GM12878 (cell line): ENCODE measurements at regions not wholly inside any gene's neighbourhood (a gene's known extent, or its start where the extent isn't known, plus 50 kb on each side); places are given as distances from the start of the nearest gene placed in this dataset.

Source experiments
- ATAC-seq: fragments of 200-7000 bp; cut with Tn5 transposase; 3 replicates; pipeline ENCODE4 v1.9.1; 2020; ENCODE audit warnings: mild to moderate bottlenecking, moderate library complexity
- BruUV-seq: library from RNA; stranded (reverse); fragments of 400-500 nt; replicated peaks from 2 replicates; lab custom pipeline; 2021; lab: Mats Ljungman, UMichigan
- CTCF ChIA-PET: fragments of 300-600 bp; sonication (Branson Sonifier 250); formaldehyde crosslinking; extraction: SDS; loops from one replicate; lab custom pipeline; 2021; ENCODE audit warnings: inconsistent platforms; lab: Yijun Ruan, JAX
- POLR2A ChIA-PET: fragments of 350-600 bp; formaldehyde crosslinking; extraction: SDS; loops from one replicate; lab custom pipeline; 2021; ENCODE audit warnings: inconsistent platforms; lab: Charles Lee
- RAD21 ChIA-PET: fragments of 300-600 bp; sonication (Branson Sonifier 250); formaldehyde crosslinking; loops from one replicate; lab custom pipeline; 2023; ENCODE audit warnings: antibody characterized with exemption; ENCODE audit not compliant: unreplicated experiment; lab: Charles Lee
- SMC1A ChIA-PET: fragments of 300-600 bp; sonication (Branson Sonifier 250); formaldehyde crosslinking; loops from one replicate; lab custom pipeline; 2023; ENCODE audit not compliant: unreplicated experiment, uncharacterized antibody; lab: Charles Lee
- DNase-seq: peaks from one replicate; pipeline ENCODE4 v3.0.0-alpha.2; 2011; ENCODE audit warnings: low read depth, low spot score
- FAIRE-seq: peaks from 3 replicates; lab custom pipeline; 2011; peaks lifted over from hg19 to GRCh38; lab: Jason Lieb, UNC
- H2AFZ ChIP-seq: 2 replicates; pipeline ENCODE4 v1.6.0; 2011; ENCODE audit warnings: low read depth, low read length, control low read depth; ENCODE audit not compliant: control insufficient read depth
- H3K27ac ChIP-seq: 2 replicates; pipeline ENCODE4 v1.5.1; 2011; ENCODE audit warnings: control low read depth; ENCODE audit not compliant: control insufficient read depth, insufficient read depth
- H3K27me3 ChIP-seq, 2 experiments: replicated peaks in 1 of 2; 2 replicates each; pipeline versions ENCODE4 v1.6.0 to v1.6.1; 2011; ENCODE audit warnings: low read length in 1 of 2; ENCODE audit not compliant: control insufficient read depth in 2 of 2, insufficient read depth in 2 of 2
- H3K36me3 ChIP-seq, 2 experiments: 2 replicates each; pipeline ENCODE4 v1.5.1; 2011; ENCODE audit warnings: low read length in 1 of 2; ENCODE audit not compliant: control insufficient read depth in 2 of 2, insufficient read depth in 2 of 2
- H3K4me1 ChIP-seq: 2 replicates; pipeline ENCODE4 v1.6.1; 2011; ENCODE audit warnings: mild to moderate bottlenecking, low read length, moderate library complexity, mixed read lengths; ENCODE audit not compliant: control insufficient read depth, insufficient read depth
- H3K4me2 ChIP-seq: 2 replicates; pipeline ENCODE4 v1.6.0; 2011; ENCODE audit warnings: control low read depth; ENCODE audit not compliant: control insufficient read depth, insufficient read depth
- H3K4me3 ChIP-seq: fragments of 200-600 bp; sonication (generic); 2 replicates; pipeline ENCODE4 v1.5.1; 2016
- H3K79me2 ChIP-seq: 2 replicates; pipeline ENCODE4 v1.6.0; 2011; ENCODE audit warnings: low read length; ENCODE audit not compliant: control insufficient read depth, insufficient read depth
- H3K9ac ChIP-seq: 2 replicates; pipeline ENCODE4 v1.8.0; 2011; ENCODE audit warnings: low read length, control low read depth, mixed read lengths; ENCODE audit not compliant: control insufficient read depth, insufficient read depth
- H3K9me3 ChIP-seq: replicated peaks from 3 replicates; pipeline ENCODE4 v1.5.1; 2011; ENCODE audit warnings: mild to moderate bottlenecking, low read length; ENCODE audit not compliant: control insufficient read depth, insufficient read depth
- H4K20me1 ChIP-seq: 2 replicates; pipeline ENCODE4 v1.6.0; 2011; ENCODE audit not compliant: control insufficient read depth, insufficient read depth
- ATF7 ChIP-seq: fragments of 450-650 bp; IDR thresholded peaks from 2 replicates; pipeline ENCODE4 v1.6.1; 2016; ENCODE audit warnings: low read depth, mild to moderate bottlenecking
- CBX3 ChIP-seq: fragments of 200-600 bp; sonication (generic); IDR thresholded peaks from 2 replicates; pipeline ENCODE4 v1.6.1; 2016; ENCODE audit warnings: low read depth, borderline replicate concordance
- FOXK2 ChIP-seq: fragments of 450-650 bp; IDR thresholded peaks from 2 replicates; pipeline ENCODE4 v1.6.1; 2017; ENCODE audit warnings: mild to moderate bottlenecking, moderate library complexity
- POU2F2 ChIP-seq: IDR thresholded peaks from 3 replicates; pipeline ENCODE4 v1.6.1; 2011; ENCODE audit warnings: low read depth, mild to moderate bottlenecking, low read length, borderline replicate concordance
- RBBP5 ChIP-seq: fragments of 200-600 bp; sonication (generic); conservative IDR thresholded peaks from 2 replicates; pipeline ENCODE4 v1.6.1; 2016
- TBL1XR1 ChIP-seq: IDR thresholded peaks from 2 replicates; pipeline ENCODE4 v1.6.1; 2012; ENCODE audit warnings: low read depth, low read length, improper control_type of control experiment
- ZNF24 ChIP-seq: fragments of 450-650 bp; IDR thresholded peaks from 2 replicates; pipeline ENCODE4 v1.6.1; 2017; ENCODE audit warnings: antibody characterized with exemption, mild to moderate bottlenecking
- WGBS: methylation state at CpG from one replicate; pipeline ENCODE4 v1.1.6; 2016; ENCODE audit warnings: low lambda C conversion rate; ENCODE audit not compliant: insufficient replicate concordance, insufficient coverage; ENCODE audit errors: missing lambda C conversion rate; 5-methylcytosine and 5-hydroxymethylcytosine counted together
- in situ Hi-C: fragments of 300-500 bp; cut with MboI; formaldehyde crosslinking; loops from 9 replicates; pipeline ENCODE4 v1.14.3; 2018; ENCODE audit warnings: mixed read lengths
- intact Hi-C: fragments of 100-400 bp; cut with micrococcal nuclease; formaldehyde crosslinking; loops from one replicate; pipeline ENCODE4 v1.14.2; 2022; ENCODE audit not compliant: unreplicated experiment
- TF ChIP-seq, protein P1 (sequence below): fragments of 450-650 bp; IDR thresholded peaks from 2 replicates; pipeline ENCODE4 v1.6.1; 2016; ENCODE audit warnings: mild to moderate bottlenecking
- TF ChIP-seq, protein P2 (sequence below): IDR thresholded peaks from 2 replicates; pipeline ENCODE4 v1.6.1; 2011; ENCODE audit warnings: borderline replicate concordance, low read depth, mild to moderate bottlenecking, moderate library complexity, low read length; ENCODE audit not compliant: insufficient read depth, poor library complexity, severe bottlenecking
- TF ChIP-seq, protein P3 (sequence below): fragments of 450-650 bp; IDR thresholded peaks from 2 replicates; pipeline ENCODE4 v1.6.1; 2018; ENCODE audit warnings: borderline replicate concordance, mild to moderate bottlenecking; ENCODE audit not compliant: partially characterized antibody

DNA sequence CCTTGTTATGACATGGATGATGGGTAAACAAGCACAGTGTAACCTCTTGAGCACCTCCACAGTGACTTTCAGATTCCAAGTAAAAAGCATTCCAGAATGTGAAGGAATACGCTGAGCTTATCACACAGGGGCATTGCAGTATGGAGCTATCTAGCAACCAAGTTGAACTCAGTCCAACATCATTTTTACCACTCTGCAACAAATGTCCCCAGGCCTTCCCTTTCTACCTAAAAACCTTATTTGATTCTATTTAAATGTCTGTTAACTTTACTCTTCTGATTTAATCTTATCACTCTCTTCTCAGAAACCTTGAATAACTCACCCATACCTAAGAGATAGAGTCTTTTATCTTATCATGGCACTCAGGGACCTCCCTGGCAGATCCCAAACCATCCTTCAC, 195.8 kb upstream of the CDYL start:
- Histone ChIP-seq H3K9ac (no peak overlapping the region), H3K79me2 (no peaks in the 10 kb centered on the region), H4K20me1 (no peaks in the 10 kb centered on the region), H3K4me1 (no peaks in the 10 kb centered on the region), H3K27me3 (no peaks in the 10 kb centered on the region), H3K4me2 (no peak overlapping the region), H2AFZ (no peak overlapping the region), H3K27ac (no peak overlapping the region), H3K9me3 (no peaks in the 10 kb centered on the region), H3K36me3 (no peaks in the 10 kb centered on the region), H3K4me3 (no peak overlapping the region)
- ATAC-seq, result no peak
- TF ChIP-seq, protein P1, sequence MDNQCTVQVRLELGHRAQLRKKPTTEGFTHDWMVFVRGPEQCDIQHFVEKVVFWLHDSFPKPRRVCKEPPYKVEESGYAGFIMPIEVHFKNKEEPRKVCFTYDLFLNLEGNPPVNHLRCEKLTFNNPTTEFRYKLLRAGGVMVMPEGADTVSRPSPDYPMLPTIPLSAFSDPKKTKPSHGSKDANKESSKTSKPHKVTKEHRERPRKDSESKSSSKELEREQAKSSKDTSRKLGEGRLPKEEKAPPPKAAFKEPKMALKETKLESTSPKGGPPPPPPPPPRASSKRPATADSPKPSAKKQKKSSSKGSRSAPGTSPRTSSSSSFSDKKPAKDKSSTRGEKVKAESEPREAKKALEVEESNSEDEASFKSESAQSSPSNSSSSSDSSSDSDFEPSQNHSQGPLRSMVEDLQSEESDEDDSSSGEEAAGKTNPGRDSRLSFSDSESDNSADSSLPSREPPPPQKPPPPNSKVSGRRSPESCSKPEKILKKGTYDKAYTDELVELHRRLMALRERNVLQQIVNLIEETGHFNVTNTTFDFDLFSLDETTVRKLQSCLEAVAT, result no peak
- TF ChIP-seq ATF7, result no peak
- TF ChIP-seq POU2F2, result no peak
- TF ChIP-seq TBL1XR1, result no peak
- no peak for TF ChIP-seq ZNF24
- RAD21 ChIA-PET, result no interaction called here
- in situ Hi-C loops, result no loop called here
- WGBS, result 32% methylated on average over 1 of the region's 1 CpG
- CTCF ChIA-PET, result no interaction called here
- POLR2A ChIA-PET, result no interaction called here
- FAIRE-seq, result no peak
- BruUV-seq, result no TSS peak
- SMC1A ChIA-PET, result no interaction called here
- intact Hi-C loops, result no loop called here
- no peak for DNase-seq

DNA sequence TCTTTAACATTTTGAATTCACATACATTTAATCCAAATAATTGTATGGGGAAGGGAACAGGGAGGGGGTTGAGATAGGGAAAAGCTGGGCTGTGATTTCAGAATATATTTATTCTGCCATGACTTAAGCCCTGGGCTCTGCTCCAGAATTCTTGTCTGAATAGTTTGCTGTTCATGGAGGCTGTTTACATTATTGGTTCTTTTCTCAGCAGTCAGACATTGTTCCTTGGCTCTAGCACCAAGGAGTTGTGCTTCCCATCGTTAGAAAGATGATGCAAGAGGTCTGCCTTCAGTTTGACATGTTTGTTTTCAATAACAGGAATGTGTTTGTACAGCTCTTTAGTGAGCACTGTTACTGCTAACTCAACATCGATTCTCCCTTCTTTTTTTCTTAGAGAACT, 198.8 kb upstream of the CDYL start:
- FAIRE-seq, result no peak
- POLR2A ChIA-PET, result no interaction called here

More for the DNA sequence above, 198.8 kb upstream of the CDYL start:
- Histone ChIP-seq H4K20me1 (no peaks in the 10 kb centered on the region), H3K27ac (no peak overlapping the region), H3K27me3 (no peaks in the 10 kb centered on the region), H3K36me3 (no peaks in the 10 kb centered on the region), H3K79me2 (no peaks in the 10 kb centered on the region), H3K4me3 (no peak overlapping the region), H2AFZ (no peak overlapping the region), H3K4me1 (no peaks in the 10 kb centered on the region), H3K4me2 (no peak overlapping the region), H3K9me3 (no peaks in the 10 kb centered on the region), H3K9ac (no peak overlapping the region)
- no peak for TF ChIP-seq FOXK2
- TF ChIP-seq, protein P2, sequence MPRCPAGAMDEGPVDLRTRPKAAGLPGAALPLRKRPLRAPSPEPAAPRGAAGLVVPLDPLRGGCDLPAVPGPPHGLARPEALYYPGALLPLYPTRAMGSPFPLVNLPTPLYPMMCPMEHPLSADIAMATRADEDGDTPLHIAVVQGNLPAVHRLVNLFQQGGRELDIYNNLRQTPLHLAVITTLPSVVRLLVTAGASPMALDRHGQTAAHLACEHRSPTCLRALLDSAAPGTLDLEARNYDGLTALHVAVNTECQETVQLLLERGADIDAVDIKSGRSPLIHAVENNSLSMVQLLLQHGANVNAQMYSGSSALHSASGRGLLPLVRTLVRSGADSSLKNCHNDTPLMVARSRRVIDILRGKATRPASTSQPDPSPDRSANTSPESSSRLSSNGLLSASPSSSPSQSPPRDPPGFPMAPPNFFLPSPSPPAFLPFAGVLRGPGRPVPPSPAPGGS, result no peak
- no peak for TF ChIP-seq CBX3
- TF ChIP-seq, protein P3, sequence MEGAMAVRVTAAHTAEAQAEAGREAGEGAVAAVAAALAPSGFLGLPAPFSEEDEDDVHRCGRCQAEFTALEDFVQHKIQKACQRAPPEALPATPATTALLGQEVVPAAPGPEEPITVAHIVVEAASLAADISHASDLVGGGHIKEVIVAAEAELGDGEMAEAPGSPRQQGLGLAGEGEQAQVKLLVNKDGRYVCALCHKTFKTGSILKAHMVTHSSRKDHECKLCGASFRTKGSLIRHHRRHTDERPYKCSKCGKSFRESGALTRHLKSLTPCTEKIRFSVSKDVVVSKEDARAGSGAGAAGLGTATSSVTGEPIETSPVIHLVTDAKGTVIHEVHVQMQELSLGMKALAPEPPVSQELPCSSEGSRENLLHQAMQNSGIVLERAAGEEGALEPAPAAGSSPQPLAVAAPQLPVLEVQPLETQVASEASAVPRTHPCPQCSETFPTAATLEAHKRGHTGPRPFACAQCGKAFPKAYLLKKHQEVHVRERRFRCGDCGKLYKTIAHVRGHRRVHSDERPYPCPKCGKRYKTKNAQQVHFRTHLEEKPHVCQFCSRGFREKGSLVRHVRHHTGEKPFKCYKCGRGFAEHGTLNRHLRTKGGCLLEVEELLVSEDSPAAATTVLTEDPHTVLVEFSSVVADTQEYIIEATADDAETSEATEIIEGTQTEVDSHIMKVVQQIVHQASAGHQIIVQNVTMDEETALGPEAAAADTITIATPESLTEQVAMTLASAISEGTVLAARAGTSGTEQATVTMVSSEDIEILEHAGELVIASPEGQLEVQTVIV, result no peak
- no peak for TF ChIP-seq RBBP5
- ChIA-PET SMC1A (interaction anchor here (0.6 to 0.7 kb wide), 2 partner anchors 8 to 143 kb away, joined by 3 read pairs; no protein-coding TSS in a partner anchor), RAD21 (no interaction called here), CTCF (no interaction called here)
- no peak for ATAC-seq
- WGBS, result 5% methylated on average over 2 of the region's 2 CpGs
- intact Hi-C loops, result no loop called here
- no TSS peak for BruUV-seq
- no peak for DNase-seq
- in situ Hi-C loops, result no loop called here
